Fibroblast of pulmonary artery (primary cell): ENCODE measurements at regions not wholly inside any gene's neighbourhood (a gene's known extent, or its start where the extent isn't known, plus 50 kb on each side); places are given as distances from the start of the nearest gene placed in this dataset.
"Not testable (repeated sequence)": the region's sequence is repeated elsewhere in the genome, so short reads cannot be mapped to it uniquely, and the experiment has no call there.

Experiments
- DNase-seq: peaks from one replicate; pipeline ENCODE4 v3.0.0-alpha.2; 2010; ENCODE audit warnings: low read depth
- H3K4me3 ChIP-seq: replicated peaks from 2 replicates; pipeline ENCODE4 v1.5.1; 2011; ENCODE audit warnings: low read depth, mild to moderate bottlenecking, control low read depth, low read length, moderate library complexity
- CTCF ChIP-seq: IDR thresholded peaks from 2 replicates; pipeline ENCODE4 v1.5.1; 2011; ENCODE audit warnings: mild to moderate bottlenecking, control low read depth, low read length, inconsistent platforms; ENCODE audit errors: missing control alignments

DNA sequence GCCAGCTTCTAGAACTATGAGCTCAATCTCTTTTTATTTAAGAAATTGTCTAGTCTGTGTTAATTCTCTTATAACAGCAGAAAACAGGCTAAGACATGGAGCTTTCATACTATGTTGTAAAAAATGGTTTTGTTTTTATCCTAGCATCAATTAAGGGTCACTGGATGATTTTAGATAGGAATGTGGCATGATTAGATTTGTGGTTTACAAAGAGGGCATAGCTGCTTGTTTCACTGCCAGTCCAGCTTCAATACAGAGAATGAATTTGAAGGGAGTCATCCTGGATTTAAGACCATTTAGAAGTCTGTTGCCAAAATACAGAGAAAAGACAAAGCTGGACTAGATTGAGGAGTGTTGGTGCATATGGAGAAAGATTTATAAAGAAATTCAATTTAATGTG, 532.6 kb upstream of the CCDC54 start:
- no peak for TF ChIP-seq CTCF
- no peak for DNase-seq
- no peak overlapping the region for H3K4me3 ChIP-seq

DNA sequence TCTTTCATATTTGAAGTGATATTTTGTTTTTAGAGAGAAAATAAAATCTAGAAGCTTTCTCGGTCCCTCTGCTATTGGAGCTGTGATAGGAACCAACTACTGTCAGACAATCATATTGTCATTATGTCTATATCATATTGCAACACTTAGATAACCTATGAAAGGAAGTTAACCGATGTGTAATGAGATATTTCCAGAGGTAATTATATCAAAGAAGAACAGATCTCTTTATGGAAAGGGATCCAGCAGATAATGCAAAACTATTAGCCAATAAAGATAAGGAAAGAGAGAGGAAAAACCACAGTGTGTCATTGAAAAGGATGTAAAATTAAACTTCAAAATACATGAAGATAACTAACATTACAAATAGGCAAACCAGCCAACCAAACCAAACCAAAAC, 529.1 kb upstream of the CCDC54 start:
- TF ChIP-seq CTCF = no peak
- no peak overlapping the region for H3K4me3 ChIP-seq
- no peak for DNase-seq

DNA sequence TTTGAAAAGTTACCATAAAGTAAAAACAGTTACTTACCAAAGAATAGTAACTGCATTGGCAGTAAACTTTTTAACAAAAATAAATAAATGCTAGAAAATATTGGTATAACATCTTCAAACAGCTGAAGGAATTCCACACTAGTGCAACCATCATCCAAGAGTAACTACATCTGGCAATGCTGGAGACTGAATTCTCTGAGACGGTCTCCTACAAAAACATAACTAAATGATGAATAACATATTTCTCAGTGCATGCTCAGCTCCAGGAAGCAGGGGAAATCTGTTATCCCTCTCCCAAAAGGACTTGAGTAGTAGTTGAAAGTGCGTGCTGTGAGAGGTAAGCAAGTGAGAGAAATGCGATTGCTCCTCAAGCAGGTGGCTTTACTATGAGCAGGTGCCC, 526.8 kb upstream of the CCDC54 start:
- no peak overlapping the region for H3K4me3 ChIP-seq
- peak; percentile 34 for DNase-seq
- no peak for TF ChIP-seq CTCF

DNA sequence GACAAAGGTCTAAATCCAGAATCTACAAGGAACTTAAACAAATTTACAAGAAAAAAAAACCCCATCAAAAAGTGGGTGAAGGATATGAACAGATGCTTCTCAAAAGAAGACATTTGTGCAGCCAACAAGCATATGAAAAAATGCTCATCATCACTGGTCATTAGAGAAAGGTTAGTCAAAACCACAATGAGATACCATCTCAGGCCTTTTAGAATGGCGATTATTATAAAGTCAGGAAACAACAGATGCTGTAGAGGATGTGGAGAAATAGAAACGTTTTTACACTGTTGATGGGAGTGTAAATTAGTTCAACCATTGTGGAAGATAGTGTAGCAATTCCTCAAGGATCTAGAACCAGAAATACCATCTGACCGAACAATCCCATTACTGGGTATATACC, 518.9 kb upstream of the CCDC54 start:
- not testable (repeated sequence) for H3K4me3 ChIP-seq, DNase-seq

GRCh38 chr3:106860182-106860581, 517.1 kb upstream of the CCDC54 start:
- no peak for TF ChIP-seq CTCF
- H3K4me3 ChIP-seq = no peak overlapping the region
- peak; percentile 7 for DNase-seq

DNA sequence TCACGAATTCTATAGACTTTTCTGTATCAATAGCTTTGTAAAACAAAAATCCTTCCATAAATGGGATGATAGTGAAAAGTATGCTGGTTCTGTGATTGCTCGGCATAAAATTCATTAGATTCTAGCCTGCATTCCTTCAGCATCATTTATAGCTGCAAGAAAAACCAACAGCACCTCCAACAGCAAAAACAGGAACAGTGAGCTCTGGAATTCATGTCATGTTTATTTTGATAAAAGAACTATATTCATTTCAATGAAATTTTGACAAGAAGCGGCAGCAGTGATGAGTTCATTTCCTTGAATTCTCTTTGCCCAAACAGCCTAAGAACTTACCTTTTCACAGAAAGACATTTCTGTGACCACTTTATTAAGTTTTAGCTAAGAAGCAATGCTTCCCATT, 515.2 kb upstream of the CCDC54 start:
- TF ChIP-seq CTCF = peak; percentile 64
- H3K4me3 ChIP-seq = no peak overlapping the region
- peak; percentile 80 for DNase-seq

DNA sequence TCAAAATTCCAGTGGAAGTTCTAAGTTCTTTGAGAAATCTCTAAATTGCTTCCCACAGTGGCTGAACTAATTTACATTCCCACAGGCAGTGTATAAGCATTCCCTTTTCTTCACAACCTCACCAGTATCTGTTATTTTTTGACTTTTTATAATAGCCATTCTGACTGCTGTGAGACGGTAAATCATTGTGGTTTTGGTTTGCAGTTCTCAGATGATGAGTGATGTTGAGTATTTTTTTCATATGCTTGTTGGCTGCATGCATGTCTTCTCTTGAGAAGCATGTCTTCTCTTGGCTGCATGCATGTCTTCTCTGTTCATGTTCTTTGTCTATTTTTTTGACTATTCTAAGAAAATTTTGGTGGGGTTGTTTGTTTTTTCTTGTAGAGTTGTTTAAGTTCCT, 499.6 kb upstream of the CCDC54 start:
- DNase-seq = no peak
- H3K4me3 ChIP-seq = no peak overlapping the region
- no peak for TF ChIP-seq CTCF

- no peak overlapping the region for H3K4me3 ChIP-seq
- no peak for DNase-seq
- TF ChIP-seq CTCF = no peak
Observed at GRCh38 chr3:106880206-106880605, 497.0 kb upstream of the CCDC54 start.
